COLO829 (cell line): ENCODE measurements at regions not wholly inside any gene's neighbourhood (a gene's known extent, or its start where the extent isn't known, plus 50 kb on each side); places are given as distances from the start of the nearest gene placed in this dataset.
A peak's percentile ranks its signal among the peaks of the same experiment; 100 is the strongest.

Experiments
- DNase-seq: peaks from one replicate; pipeline ENCODE4 v3.0.0; 2012; ENCODE audit warnings: low spot score

DNA sequence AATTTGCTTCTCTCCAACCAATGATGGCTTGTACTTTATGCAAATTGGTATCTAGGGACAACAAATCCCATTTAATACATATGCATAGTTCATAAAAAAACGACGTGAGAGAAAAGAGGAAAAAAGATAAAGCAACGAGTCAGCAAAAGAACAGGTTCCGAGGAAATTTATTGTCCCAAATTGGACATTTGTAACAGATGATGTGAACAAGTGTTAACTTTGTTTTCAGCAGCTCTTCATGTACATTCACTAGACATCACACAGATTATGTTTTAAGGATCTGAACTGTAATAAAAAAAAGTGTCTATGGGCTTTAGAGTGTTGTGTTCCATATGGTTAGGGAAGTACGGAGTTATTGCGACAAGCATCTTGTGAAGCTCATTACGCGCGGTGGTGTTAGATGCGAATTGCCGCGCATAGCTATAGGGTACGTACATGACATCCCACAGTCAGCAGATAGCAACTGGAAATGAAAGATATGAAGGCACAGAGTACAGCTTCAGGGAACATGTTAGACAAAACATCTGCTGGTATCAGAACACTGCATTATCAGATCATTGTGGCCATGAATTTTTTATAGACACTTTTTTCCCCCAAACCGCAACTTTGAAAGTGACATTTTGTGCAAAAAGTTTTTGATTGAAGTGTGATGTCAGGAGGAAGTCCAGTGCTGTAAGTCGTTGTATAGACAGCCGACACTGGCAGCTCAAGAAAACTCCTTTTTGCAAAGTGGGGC is 1073.1 kb upstream of the FANCL start:
- DNase-seq: no peak

- no peak for DNase-seq
Observed at GRCh38 chr2:59312967-59313940, 1072.1 kb upstream of the FANCL start.

- no peak for DNase-seq
Observed at GRCh38 chr2:59312029-59312428, 1070.9 kb upstream of the FANCL start.

DNA sequence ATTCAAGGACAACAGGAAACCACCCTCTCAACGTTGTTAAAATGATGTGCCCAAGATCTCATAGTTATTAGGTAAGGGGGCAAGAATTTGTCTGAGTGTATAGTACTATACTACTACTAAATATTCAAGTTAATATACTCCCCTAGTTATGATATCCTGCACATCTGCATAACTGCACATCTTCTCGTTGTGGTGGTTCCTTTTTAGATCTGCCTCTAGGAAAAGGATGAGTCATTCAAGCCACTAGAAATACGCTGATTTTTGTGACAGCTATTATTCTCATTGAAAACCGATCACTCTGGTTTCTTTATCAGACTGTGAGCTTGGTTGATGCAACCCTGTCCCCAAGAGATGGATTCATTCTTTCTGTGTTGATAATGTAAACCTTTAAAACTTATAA is 1067.0 kb upstream of the FANCL start:
- no peak for DNase-seq

- DNase-seq: no peak
Observed at GRCh38 chr2:59307196-59307595, 1066.1 kb upstream of the FANCL start.

DNA sequence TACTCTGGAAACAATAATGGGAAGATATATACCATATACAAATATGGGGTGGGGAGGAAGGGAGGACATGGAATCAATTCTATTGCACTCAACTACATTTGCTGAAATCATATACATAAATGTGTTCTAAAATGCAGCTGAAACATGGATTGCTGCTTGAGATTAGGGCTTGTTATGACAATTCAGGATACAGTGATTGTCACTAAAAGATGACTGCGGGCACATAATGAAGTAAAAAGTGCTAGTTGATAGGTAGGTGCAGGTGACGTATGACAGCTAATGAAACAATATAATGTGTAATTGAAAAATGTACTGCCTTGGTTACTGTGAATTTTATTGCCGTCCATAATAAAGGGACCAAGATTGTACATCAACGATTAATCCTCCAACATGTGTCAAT is 1062.1 kb upstream of the FANCL start:
- no peak for DNase-seq

DNA sequence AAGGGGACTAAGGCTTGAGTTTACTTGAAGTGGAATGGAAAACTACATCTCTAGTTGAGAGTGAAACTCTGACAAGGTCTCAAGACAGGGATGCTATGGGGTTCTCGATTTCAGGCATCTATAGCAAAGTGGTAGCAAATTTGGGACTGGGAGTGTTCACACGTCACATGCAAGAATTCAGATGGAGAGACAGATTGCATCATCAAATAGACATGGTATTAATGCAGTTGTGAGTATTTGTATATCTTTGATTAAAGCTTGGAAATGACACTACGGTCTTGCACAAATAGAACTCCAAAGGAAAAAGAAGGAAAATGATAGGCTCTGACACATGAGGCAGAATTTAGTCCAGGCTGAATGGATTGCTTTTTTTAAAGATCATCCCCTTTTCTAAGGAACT is 1061.6 kb upstream of the FANCL start:
- DNase-seq: no peak

DNA sequence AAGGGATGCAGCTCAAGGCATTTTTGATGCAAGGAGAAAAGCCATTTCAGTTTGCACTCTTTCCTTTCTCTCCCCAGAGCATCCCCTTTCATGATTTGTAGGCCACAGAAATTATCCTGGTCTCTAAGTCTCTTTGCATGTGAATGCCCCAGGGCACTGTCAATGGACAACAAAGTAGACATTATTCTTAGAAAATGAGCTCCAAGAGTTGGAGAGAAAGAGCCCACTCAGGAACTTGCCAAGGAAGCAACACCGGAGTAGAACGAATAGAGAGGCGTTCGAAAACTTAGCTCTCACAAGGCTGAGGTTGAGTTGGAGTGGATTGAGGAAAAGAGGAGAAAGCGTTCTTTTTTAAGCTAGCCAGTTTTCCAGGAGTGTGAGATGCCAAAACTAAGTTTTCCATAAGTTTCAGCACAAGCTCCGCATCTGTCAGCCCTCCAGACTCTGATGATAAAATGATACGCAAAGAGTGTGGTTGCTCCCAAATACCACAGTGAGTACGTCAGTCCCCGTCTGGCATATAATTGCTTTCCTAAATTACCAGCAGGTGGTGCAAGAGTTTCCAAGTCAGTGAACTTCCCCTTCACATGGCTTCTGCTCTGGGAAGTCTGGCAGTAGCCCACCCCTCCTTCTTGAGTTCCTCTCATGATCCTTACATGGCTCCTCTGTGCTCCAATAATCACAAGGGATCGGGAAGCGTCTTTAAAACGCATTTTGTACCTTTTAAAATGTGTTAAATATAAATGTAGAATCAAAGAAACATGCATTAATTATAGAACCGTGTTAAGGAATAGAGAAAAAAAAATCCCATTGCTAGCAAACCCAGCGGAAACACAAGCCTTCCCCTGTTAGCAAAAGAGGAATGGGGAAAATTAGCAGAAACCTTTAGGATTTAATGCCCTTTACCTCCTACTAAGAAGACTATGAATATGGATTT is 1060.6 kb upstream of the FANCL start:
- DNase-seq: peak; percentile 58

- DNase-seq: no peak
Observed at GRCh38 chr2:59297816-59298215, 1056.7 kb upstream of the FANCL start.

DNA sequence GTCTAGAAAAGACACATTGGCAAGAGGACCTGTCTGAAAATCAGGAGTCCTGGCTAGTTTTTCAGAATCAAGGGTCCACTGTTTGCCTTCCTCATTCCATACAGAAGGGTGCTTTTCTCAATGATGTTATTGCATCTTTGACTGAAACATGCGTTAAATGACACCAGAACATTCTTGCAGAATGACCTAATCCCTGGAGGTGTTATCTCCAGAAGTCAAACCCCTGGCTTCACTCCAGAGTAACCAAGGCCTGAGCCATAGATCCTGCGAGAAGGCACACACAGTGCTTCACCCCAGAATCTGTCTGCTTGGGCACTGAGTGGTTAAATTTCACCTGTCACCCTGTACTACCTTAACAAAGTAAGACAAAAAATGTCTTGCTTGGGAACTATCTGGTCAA is 1055.2 kb upstream of the FANCL start:
- no peak for DNase-seq

DNA sequence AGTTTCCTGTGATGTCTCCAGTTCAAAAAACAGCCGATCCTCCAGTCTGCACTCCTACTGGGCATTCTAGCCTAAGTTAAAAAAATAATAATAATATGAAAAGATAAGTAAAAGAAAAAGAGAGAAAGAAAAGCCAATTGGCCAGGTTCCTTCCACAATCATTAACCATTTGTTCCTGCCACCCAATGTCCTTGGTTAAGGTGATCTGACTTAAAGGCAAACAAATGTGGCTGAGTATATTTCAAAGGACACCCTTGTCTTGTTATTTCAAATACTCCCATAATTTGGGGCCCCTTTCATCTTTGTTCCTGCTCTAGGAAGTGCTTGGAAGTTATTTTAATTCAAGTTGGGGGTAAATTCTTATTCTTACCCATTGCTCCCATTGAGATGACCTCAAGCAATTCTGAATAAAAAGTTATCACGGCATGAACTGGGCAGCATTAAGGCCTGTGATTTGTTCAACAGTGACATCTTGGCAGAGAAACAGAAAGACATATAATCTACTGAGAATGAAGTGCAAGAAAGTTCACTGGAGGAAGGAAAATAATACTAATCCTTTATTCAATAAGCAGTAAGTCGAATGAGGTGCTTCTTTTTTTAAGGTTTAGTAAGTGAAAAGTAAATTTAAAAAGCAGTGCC is 1054.5 kb upstream of the FANCL start:
- DNase-seq: no peak

GRCh38 chr2:59288771-59289170 is 1047.6 kb upstream of the FANCL start:
- no peak for DNase-seq

DNA sequence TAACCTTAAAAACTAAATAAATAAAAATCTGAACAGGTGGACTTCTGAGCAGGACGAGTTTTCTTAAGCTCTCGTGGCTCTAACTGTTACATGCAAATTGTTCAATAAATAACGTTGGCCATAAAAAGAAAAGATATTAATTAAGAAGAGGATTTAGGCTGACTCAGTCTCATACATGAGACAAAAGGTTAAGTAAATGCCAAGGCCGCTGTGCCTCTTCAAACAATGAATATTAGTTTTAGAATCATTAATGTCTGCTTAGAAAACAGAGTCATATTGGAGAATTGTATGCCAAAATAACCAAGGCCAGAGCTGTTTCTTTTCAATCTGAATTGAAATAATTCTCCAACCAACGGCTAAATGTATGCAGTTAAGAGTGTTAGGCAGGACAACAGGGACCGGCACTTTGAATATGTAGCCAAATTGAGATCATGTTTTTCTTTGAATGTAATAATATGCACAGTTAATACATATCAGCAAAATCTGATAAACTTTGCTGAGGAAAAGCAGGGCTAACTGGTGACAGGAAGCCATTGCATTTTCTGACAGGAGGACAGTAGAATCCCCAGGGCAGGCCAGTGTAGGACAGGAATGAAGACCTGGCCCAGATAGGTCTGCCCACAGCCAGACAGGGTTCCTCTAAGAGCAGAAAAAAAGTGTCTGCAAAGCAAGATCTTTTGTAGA is 1041.4 kb upstream of the FANCL start:
- no peak for DNase-seq

DNA sequence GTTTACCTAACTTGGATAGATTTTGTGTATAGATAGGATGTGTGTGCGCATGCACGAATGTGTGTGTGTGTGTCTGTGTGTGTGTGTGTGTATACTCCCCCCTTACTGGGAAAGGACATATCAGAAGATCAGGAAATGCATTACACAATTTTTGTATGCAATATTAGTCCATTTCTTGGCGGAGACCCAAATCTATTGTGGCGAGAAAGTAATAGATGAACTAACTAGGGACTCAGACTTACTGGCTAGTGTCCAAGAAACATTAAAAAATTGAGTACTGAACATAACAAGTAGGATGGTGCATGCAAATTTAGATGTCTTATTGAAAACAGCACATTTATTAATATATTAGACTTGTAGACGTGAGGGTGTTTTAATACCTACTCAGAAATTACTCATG is 1036.5 kb upstream of the FANCL start:
- no peak for DNase-seq

DNA sequence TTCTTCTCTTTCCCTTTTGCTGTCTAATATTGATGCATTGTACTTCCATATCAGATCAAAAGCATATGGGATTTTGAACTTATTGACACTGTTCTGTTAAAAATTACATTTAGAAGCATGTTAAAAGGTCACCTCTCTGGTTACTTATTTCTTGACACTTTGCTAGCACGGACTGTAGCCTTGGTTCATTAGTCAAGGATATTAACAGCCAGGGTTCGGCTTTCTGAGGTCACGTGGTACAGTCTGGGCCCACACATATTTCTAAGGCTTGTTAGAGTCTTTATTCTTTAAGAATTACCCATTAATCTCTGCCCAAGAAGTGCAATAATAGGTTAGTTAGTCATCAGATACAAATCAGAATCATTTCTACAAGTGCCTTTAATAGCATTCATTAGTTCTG is 1035.8 kb upstream of the FANCL start:
- DNase-seq: no peak

GRCh38 chr2:59276033-59276432 is 1034.9 kb upstream of the FANCL start:
- no peak for DNase-seq

DNA sequence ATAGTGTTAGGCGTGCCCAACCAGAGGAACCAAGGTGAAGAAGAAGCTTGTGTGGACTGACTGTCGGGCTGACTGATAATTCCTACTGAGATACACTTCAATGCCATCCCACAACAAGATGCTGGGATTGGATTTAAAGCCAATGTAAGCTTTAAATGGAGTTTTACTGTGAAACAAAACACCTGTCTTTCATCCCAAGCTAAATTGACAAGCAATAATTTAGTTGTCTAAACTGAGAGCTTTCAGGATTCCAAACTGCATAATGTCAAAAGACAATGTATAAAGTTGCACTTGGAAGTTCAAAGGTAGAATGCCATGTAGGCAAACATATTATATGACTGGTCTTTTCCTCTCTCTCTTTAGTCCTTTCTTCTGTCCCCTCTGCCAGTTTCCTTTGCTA is 1025.3 kb upstream of the FANCL start:
- no peak for DNase-seq

DNA sequence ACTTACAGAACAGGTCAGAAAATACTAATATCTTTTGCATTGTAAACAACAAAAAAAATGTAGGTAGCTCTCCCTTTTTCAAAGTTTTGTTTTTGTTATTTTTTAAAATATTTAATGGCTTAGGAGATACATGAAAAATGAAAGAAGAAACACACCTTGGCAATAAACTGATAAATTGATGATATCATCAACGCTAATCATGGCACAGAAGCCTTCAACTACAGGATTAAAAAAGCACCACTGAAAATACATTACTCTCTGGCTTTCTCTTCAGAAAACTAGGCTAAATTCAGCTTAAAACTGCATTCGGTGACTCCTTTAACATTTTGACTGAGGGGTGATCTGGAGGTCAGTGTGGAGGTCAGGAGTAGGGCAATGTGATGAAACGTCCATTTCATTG is 1018.8 kb upstream of the FANCL start:
- no peak for DNase-seq

- no peak for DNase-seq
Observed at GRCh38 chr2:59256290-59256689, 1015.2 kb upstream of the FANCL start.

DNA sequence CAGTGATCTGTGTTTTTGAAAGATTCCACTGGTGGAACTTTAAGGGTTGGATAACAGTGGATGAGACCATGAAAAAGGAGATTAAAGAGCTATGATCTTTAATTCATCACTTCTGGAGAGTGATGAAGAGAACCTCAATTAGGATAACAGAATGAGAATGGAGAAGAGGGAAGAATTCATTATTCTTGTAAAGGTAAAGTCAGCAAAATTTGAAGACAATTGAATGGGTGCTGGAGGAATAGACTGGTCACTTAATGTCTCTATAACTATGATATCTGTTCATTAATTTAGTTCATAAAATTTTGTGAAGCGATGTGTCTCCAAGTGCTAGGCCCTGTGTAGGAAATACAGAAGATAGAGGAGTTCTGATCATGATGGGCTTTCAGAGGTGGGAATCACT is 1013.2 kb upstream of the FANCL start:
- no peak for DNase-seq

DNA sequence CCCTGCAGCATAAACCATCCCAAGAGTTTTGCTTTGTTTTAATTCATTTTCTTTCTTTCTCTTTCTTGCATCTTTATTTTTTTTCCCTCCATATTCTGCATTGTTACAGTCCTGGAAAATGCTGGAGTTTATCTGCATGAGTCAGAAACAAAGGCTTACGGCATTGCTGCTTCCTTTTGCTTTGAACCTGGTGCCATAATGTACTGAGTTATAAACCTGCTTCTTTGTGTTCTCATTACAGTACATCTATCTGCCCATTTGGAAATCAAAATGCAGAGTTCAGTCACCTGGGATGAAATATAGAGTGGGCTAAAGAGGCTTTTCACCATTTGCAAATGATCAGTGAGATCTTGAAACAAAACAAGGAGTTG is 1009.2 kb upstream of the FANCL start:
- DNase-seq: no peak
